ENCODE measurements at regions not wholly inside any gene's neighbourhood (a gene's known extent, or its start where the extent isn't known, plus 50 kb on each side); places are given as distances from the start of the nearest gene placed in this dataset.

- DNase-seq (ENCODE audit: low read depth, low spot score) (no peak), ATAC-seq (no peak)
- Histone ChIP-seq H4K20me1 (ENCODE audit: insufficient read depth) (no peaks in the 10 kb centered on the region), H3K27me3 (ENCODE audit: insufficient read depth, low read length) (peaks cover 5% of the 10 kb centered on the region; the same call in 1 of the 2 replicates), H3K4me2 (ENCODE audit: low read length) (no peak overlapping the region), H3K36me3 (ENCODE audit: control insufficient read depth in 1 of 2, insufficient read depth in 2 of 2, low read length in 2 of 2) (no peaks in the 10 kb centered on the region), H3K4me1 (ENCODE audit: control insufficient read depth in 1 of 2, insufficient read depth in 2 of 2, low read length in 2 of 2) (no peaks in the 10 kb centered on the region), H2AFZ (ENCODE audit: low read depth, low read length, poor library complexity, severe bottlenecking) (no peak overlapping the region), H3K9ac (ENCODE audit: low read length) (no peak overlapping the region), H3K9me2 (ENCODE audit: insufficient read depth) (no peaks in the 10 kb centered on the region), H3K27ac (ENCODE audit: low read depth, low read length) (no peak overlapping the region), H3K79me2 (ENCODE audit: insufficient read depth, low read length) (no peaks in the 10 kb centered on the region), H3K9me3 (ENCODE audit: control insufficient read depth in 1 of 2, insufficient read depth in 1 of 2, low read depth in 1 of 2, low read length in 2 of 2) (no peaks in the 10 kb centered on the region), H3K4me3 (replicated peaks in 1 of 2; ENCODE audit: low read depth in 1 of 2, low read length in 2 of 2) (no peak overlapping the region)
- ChIA-PET CTCF (no interaction called here), RAD21 (ENCODE audit: low non-redundant PET in 1 of 2, low total read pairs in 2 of 2, uncharacterized antibody in 2 of 2, unreplicated experiment in 2 of 2) (no interaction called here), POLR2A (no interaction called here)
- intact Hi-C loops (cut with micrococcal nuclease) = no loop called here
- TF ChIP-seq RAD21 (IDR thresholded peaks at IDR 0.05; ENCODE audit: low read depth) = no peak
- no peak for TF ChIP-seq SP1 (IDR thresholded peaks at IDR 0.05; ENCODE audit: low read depth)
- TF ChIP-seq EGR1 (IDR thresholded peaks at IDR 0.05; ENCODE audit: low read depth) = no peak
- TF ChIP-seq POLR2A (IDR thresholded peaks at IDR 0.05; ENCODE audit: borderline replicate concordance, extremely low read depth, insufficient read depth, insufficient read length) = no peak
- no peak for TF ChIP-seq EZH2 (IDR thresholded peaks at IDR 0.05)
- no peak for TF ChIP-seq MAX (IDR thresholded peaks at IDR 0.05)
- TF ChIP-seq REST (IDR thresholded peaks at IDR 0.05; ENCODE audit: low read depth) = no peak
- TF ChIP-seq POLR2AphosphoS5 (IDR thresholded peaks at IDR 0.05; ENCODE audit: low read depth, low read length) = no peak
- TF ChIP-seq ZFX (IDR thresholded peaks at IDR 0.05) = no peak
- TF ChIP-seq SRF (IDR thresholded peaks at IDR 0.05; ENCODE audit: low read depth) = no peak
- BruUV-seq (replicated peaks) = no TSS peak
Measured at GRCh38 chr18:1227025-1227424, 322.4 kb downstream of the ADCYAP1 start.
